Activated CD8-positive, alpha-beta memory T cell treated with anti-CD3 and anti-CD28 coated beads, Interleukin-2, amount 10 ng/mL, durations not matched to agents 7 days and 5 days (primary cell): ENCODE measurements at regions not wholly inside any gene's neighbourhood (a gene's known extent, or its start where the extent isn't known, plus 50 kb on each side); places are given as distances from the start of the nearest gene placed in this dataset.
"Not testable (repeated sequence)": the region's sequence is repeated elsewhere in the genome, so short reads cannot be mapped to it uniquely, and the experiment has no call there.

ENCODE experiments used
- ATAC-seq: fragments of 150-1000 bp; cut with Tn5 transposase; one replicate; pipeline ENCODE4 v1.10.0; 2021; ENCODE audit warnings: moderate library complexity
- CTCF ChIA-PET: fragments of 350-600 bp; sonication (Branson Sonifier 250); formaldehyde crosslinking; loops from one replicate; lab custom pipeline; 2021; ENCODE audit warnings: antibody characterized with exemption; lab: Charles Lee
- DNase-seq: peaks from one replicate; pipeline ENCODE4 v3.0.0-alpha.2; 2020
- H3K27ac Mint-ChIP-seq: one replicate; pipeline ENCODE4 v1.8.0; 2021; ENCODE audit warnings: mild to moderate bottlenecking, mixed read lengths
- H3K27me3 Mint-ChIP-seq: one replicate; pipeline ENCODE4 v1.8.0; 2021; ENCODE audit warnings: mixed read lengths
- H3K36me3 Mint-ChIP-seq: one replicate; pipeline ENCODE4 v1.8.0; 2021; ENCODE audit warnings: mild to moderate bottlenecking, mixed read lengths
- H3K4me1 Mint-ChIP-seq: one replicate; pipeline ENCODE4 v1.8.0; 2021; ENCODE audit warnings: mixed read lengths
- H3K4me3 Mint-ChIP-seq: one replicate; pipeline ENCODE4 v1.8.0; 2021; ENCODE audit warnings: mild to moderate bottlenecking, moderate library complexity, mixed read lengths
- H3K9me3 Mint-ChIP-seq: one replicate; pipeline ENCODE4 v1.8.0; 2022; ENCODE audit warnings: low read depth, mixed read lengths

DNA sequence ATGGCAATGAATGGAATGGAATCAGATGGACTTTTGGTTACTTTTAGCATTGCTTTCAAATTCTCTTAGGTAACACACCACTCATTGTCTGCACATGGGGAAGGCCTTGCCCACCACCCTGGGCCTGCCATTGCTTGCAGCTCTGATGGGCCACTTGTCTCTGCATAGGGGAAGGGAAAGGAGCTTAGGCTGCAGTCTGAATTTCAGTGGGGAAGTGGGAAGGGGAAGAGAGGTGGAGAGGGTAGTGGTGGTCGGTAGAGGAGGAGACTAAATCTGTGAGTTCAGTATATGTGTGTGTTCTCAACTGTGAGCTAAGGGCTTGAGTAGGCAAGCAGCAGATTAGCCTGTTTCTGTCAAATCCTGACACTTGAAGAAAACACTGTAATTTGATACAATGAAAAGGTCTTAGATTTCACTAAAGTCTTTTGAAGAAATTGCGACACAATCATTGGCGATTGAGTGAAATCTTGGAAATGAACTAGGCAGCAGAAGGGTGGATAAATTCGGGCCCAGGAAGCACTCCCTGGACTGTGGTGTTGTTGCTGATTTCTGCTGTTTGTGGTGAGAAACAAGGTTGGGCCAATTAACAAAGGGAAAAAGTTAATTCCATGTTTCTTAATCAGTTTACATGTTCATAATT is 80.6 kb downstream of the OTOR start:
- Mint-ChIP-seq H3K36me3 (no peaks in the 10 kb centered on the region), H3K9me3 (no peaks in the 10 kb centered on the region), H3K27me3 (peaks cover 5% of the 10 kb centered on the region), H3K4me1 (no peaks in the 10 kb centered on the region), H3K27ac (no peak overlapping the region), H3K4me3 (no peak overlapping the region)
- ATAC-seq: no peak
- no peak for DNase-seq
- CTCF ChIA-PET: no interaction called here

DNA sequence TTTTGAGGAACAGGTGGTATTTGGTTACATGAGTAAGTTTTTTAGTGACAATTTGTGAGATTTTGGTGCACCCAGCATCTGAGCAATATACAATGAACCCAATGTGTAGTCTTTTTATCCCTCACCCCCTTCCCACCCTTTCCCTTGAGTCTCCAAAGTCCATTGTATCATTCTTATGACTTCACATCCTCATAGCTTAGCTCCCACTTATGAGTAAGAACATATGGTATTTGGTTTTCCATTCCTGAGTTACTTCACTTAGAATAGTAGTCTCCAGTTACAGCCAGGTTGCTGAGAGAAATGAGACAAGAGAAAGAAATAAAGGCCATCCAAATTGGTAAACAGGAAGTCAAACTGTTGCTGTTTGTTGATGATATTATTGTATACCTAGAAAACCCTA is 87.5 kb downstream of the OTOR start:
- H3K27me3 Mint-ChIP-seq, CTCF ChIA-PET, H3K27ac Mint-ChIP-seq, H3K9me3 Mint-ChIP-seq, ATAC-seq, H3K4me3 Mint-ChIP-seq, H3K4me1 Mint-ChIP-seq, DNase-seq, H3K36me3 Mint-ChIP-seq: not testable (repeated sequence)

- Mint-ChIP-seq H3K9me3 (no peaks in the 10 kb centered on the region), H3K27me3 (no peaks in the 10 kb centered on the region), H3K36me3 (no peaks in the 10 kb centered on the region), H3K4me1 (no peaks in the 10 kb centered on the region), H3K27ac (no peak overlapping the region), H3K4me3 (no peak overlapping the region)
- DNase-seq: no peak
- no peak for ATAC-seq
- CTCF ChIA-PET: interaction anchor here (0.8 kb wide), 1 partner anchor 21 kb away, joined by 4 read pairs; no protein-coding TSS in a partner anchor
Measured at GRCh38 chr20:16842486-16843120, 94.4 kb downstream of the OTOR start.

GRCh38 chr20:16844406-16844805 is 96.2 kb downstream of the OTOR start:
- Mint-ChIP-seq H3K9me3 (no peaks in the 10 kb centered on the region), H3K4me1 (no peaks in the 10 kb centered on the region), H3K4me3 (no peak overlapping the region), H3K36me3 (no peaks in the 10 kb centered on the region), H3K27ac (no peak overlapping the region), H3K27me3 (no peaks in the 10 kb centered on the region)
- ATAC-seq (no peak), DNase-seq (no peak)
- CTCF ChIA-PET: interaction anchor here (0.9 kb wide), 1 partner anchor 24 kb away, joined by 4 read pairs; no protein-coding TSS in a partner anchor

DNA sequence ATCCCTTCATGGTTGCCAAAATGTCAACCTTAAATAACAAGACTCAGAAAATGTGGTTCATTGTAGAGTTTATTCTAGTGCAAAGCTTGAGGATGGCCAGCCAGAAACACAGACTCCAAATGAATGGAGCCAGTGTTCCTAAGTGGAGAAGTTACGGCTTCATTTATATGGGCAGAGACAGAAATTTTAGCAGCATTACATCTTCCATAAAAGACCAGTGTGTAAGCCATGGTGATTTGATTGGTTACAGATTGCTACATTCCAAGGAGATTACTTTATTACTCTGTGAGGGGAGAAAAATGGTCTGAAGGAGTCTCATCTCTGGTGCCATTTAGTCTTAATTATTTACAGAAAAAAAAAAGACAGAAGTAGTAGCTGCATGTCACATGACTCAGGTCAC is 97.8 kb downstream of the OTOR start:
- H3K9me3 Mint-ChIP-seq: no peaks in the 10 kb centered on the region
- H3K27me3 Mint-ChIP-seq: no peaks in the 10 kb centered on the region
- no peak overlapping the region for H3K4me3 Mint-ChIP-seq
- CTCF ChIA-PET: no interaction called here
- H3K27ac Mint-ChIP-seq: no peak overlapping the region
- no peaks in the 10 kb centered on the region for H3K36me3 Mint-ChIP-seq
- DNase-seq: no peak
- H3K4me1 Mint-ChIP-seq: no peaks in the 10 kb centered on the region
- no peak for ATAC-seq

DNA sequence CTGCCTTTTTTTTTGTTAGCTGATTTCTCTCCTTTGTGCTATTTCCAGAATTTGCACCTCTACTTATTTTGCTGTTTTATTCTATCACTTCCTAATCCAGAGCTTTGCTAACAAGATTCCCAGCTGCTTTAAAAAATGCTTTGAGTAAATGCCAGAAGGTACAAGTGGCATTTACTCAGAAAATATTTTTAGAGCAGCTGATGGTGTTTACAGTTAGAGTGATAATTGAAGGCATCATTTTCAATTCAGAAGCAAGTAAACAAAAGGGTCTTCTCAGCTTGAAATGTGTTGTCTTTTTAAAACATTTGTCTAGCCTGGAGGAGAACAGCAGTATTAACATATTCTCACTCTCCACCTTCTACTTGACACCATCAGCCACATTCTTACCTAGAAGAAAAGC is 99.9 kb downstream of the OTOR start:
- CTCF ChIA-PET: no interaction called here
- no peaks in the 10 kb centered on the region for H3K27me3 Mint-ChIP-seq
- H3K27ac Mint-ChIP-seq: no peak overlapping the region
- ATAC-seq (no peak), DNase-seq (no peak)
- H3K9me3 Mint-ChIP-seq: no peaks in the 10 kb centered on the region
- H3K36me3 Mint-ChIP-seq: no peaks in the 10 kb centered on the region
- no peak overlapping the region for H3K4me3 Mint-ChIP-seq
- no peaks in the 10 kb centered on the region for H3K4me1 Mint-ChIP-seq

GRCh38 chr20:16848526-16848925 is 100.4 kb downstream of the OTOR start:
- Mint-ChIP-seq H3K4me3 (no peak overlapping the region), H3K9me3 (no peaks in the 10 kb centered on the region), H3K27ac (no peak overlapping the region), H3K27me3 (no peaks in the 10 kb centered on the region), H3K36me3 (no peaks in the 10 kb centered on the region), H3K4me1 (no peaks in the 10 kb centered on the region)
- ATAC-seq: no peak
- no peak for DNase-seq
- CTCF ChIA-PET: no interaction called here

DNA sequence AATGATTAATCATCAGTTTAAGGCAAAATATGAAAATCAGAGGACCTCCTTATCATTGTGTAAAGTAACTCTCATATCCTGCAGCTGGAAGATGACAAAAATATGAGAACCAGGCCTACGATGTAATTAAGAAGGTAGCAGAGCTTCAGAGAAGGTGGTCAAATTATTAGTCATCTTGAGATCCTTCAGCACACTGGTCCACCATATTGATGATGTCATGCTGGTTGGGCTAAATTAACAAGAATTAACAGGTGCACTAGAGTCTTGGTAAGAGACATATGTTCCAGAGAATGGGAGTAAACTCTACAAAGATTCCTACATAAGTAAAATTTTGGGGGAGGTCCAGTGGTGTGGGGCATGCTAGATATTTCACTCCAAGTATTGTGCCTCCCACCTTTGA is 112.8 kb downstream of the OTOR start:
- DNase-seq: no peak
- H3K27me3 Mint-ChIP-seq: no peaks in the 10 kb centered on the region
- ATAC-seq: no peak
- H3K36me3 Mint-ChIP-seq: no peaks in the 10 kb centered on the region
- no peak overlapping the region for H3K4me3 Mint-ChIP-seq
- CTCF ChIA-PET: no interaction called here
- no peaks in the 10 kb centered on the region for H3K4me1 Mint-ChIP-seq
- peaks cover 1% of the 10 kb centered on the region for H3K9me3 Mint-ChIP-seq
- H3K27ac Mint-ChIP-seq: no peak overlapping the region

GRCh38 chr20:16861708-16862107 is 113.5 kb downstream of the OTOR start:
- Mint-ChIP-seq H3K4me1 (no peaks in the 10 kb centered on the region), H3K4me3 (no peak overlapping the region), H3K27me3 (no peaks in the 10 kb centered on the region), H3K9me3 (peaks cover 1% of the 10 kb centered on the region), H3K27ac (no peak overlapping the region), H3K36me3 (no peaks in the 10 kb centered on the region)
- CTCF ChIA-PET: no interaction called here
- ATAC-seq: no peak
- no peak for DNase-seq

- Mint-ChIP-seq H3K36me3 (no peaks in the 10 kb centered on the region), H3K9me3 (peaks cover 1% of the 10 kb centered on the region), H3K4me3 (no peak overlapping the region), H3K27me3 (no peaks in the 10 kb centered on the region), H3K27ac (no peak overlapping the region), H3K4me1 (no peaks in the 10 kb centered on the region)
- CTCF ChIA-PET: no interaction called here
- ATAC-seq (no peak), DNase-seq (no peak)
Measured at GRCh38 chr20:16863303-16863702, 115.1 kb downstream of the OTOR start.

DNA sequence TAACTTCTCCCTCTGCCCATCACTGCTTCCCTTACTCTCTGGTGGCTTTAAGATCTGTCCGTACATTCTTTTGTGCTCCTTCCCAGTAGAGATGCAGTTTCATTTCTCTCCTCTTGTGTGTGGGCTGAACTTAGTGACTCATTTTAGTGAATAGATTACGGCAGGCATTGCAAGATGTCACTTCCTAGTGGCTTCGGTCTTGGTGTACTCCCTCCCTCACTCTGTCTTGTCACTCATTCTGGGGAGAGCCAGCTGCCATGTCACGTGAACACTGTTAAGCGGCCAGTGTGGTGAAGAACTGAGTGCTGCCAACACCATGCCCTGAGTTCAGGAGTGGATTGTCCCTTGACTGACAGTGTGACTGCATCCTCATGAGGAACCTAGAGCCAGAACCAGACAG is 115.9 kb downstream of the OTOR start:
- Mint-ChIP-seq H3K27me3 (no peaks in the 10 kb centered on the region), H3K4me3 (no peak overlapping the region), H3K9me3 (peaks cover 1% of the 10 kb centered on the region), H3K27ac (no peak overlapping the region), H3K36me3 (no peaks in the 10 kb centered on the region), H3K4me1 (no peaks in the 10 kb centered on the region)
- DNase-seq (no peak), ATAC-seq (no peak)
- CTCF ChIA-PET: no interaction called here

DNA sequence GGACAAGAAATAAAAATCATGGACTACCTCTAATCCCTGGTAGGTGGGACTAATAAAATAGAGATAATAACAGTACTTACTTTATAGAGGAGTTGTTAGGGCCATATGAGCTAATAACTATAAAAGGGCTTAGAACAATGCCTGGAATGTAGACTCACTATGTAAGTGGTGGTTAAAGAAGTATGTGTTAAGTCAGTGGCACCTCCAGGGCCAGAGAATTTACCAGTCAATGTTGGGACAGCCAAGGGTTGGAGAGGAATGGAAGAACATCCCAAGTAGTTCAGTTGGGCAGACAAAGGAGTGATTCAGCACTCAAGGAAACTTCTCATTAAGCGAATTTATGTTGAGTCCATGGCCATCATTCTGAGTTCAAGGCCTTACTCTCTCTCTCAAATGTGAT is 116.8 kb downstream of the OTOR start:
- CTCF ChIA-PET: no interaction called here
- no peak for DNase-seq
- Mint-ChIP-seq H3K27ac (no peak overlapping the region), H3K9me3 (peaks cover 1% of the 10 kb centered on the region), H3K27me3 (no peaks in the 10 kb centered on the region), H3K36me3 (no peaks in the 10 kb centered on the region), H3K4me1 (no peaks in the 10 kb centered on the region), H3K4me3 (no peak overlapping the region)
- ATAC-seq: no peak

- Mint-ChIP-seq H3K4me3 (no peak overlapping the region), H3K9me3 (peaks cover 1% of the 10 kb centered on the region), H3K4me1 (no peaks in the 10 kb centered on the region), H3K27ac (no peak overlapping the region), H3K27me3 (no peaks in the 10 kb centered on the region), H3K36me3 (no peaks in the 10 kb centered on the region)
- ATAC-seq (no peak), DNase-seq (no peak)
- CTCF ChIA-PET: no interaction called here
Measured at GRCh38 chr20:16865406-16865805, 117.2 kb downstream of the OTOR start.

GRCh38 chr20:16873124-16873523 is 125.0 kb downstream of the OTOR start:
- H3K4me3 Mint-ChIP-seq, CTCF ChIA-PET, ATAC-seq, DNase-seq, H3K9me3 Mint-ChIP-seq, H3K27ac Mint-ChIP-seq, H3K27me3 Mint-ChIP-seq, H3K36me3 Mint-ChIP-seq, H3K4me1 Mint-ChIP-seq: not testable (repeated sequence)
